ENCODE measurements at regions not wholly inside any gene's neighbourhood (a gene's known extent, or its start where the extent isn't known, plus 50 kb on each side); places are given as distances from the start of the nearest gene placed in this dataset.
"Not testable (repeated sequence)": the region's sequence is repeated elsewhere in the genome, so short reads cannot be mapped to it uniquely, and the experiment has no call there.

DNA sequence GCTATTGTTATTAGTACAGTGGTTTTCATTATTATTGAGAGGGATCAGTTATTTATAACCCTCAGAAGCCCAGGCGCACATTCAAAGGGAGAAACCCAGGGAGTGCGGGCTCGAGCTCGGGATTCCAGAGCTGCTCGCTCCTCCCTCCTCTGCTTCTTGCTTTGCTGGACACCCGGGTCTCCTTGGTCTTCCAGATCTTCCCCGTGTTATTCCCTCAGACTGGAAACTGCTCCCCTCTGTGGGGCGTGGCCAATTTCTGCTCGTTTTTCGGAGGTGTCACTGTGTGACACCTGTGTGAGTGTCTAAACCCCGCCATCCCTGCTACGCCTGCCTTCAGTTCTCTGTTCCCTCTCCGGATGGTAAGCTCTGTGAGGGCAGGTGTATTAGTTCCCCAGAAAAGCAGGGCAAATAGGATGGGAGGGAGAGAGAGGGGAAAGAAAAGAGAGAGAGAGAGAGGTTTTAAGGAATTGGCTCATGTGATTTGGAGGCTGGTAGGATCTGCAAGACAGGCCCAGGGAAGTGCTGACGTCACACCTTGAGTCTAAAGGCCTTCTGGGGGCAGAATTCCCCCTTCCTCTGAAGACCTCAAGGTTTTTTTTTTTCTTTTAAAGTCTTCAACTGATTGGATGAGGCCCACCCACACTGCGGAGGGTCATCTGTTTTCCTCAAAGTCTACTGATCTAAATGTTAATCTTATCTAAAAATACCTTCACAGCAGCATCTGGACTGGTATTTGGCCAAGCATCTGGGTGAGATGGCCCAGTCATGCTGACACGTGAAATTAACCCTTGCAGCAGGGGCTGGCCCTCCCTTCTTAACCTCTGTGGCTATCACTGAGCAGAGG lies 457.3 kb upstream of the ID2 start:
- no peak for DNase-seq

GRCh38 chr2:8225266-8225665 lies 456.6 kb upstream of the ID2 start:
- no peak for DNase-seq

DNA sequence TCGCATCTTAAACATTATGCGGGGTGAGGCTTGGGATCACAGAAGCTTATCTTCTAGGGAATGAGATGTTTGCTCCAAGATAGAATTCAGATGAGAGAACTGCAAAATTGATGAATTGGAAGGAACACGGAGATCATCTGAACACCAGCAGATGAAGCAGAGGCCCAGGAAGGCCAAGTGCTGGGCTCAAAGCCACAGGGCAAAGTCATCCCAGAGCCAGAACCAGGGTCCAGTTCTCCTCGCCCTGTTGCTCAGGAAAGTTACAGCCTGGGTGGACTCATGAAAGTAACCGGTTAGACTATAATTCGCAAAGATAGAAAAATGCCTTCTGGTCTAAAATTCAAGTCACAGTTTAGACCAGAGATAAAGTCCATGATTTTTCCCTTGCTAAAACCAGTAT lies 456.1 kb upstream of the ID2 start:
- DNase-seq, result no peak

- peak; percentile 3 for DNase-seq
Observed at GRCh38 chr2:8229546-8229986, 452.3 kb upstream of the ID2 start.

GRCh38 chr2:8230466-8230865 lies 451.4 kb upstream of the ID2 start:
- no peak for DNase-seq

- DNase-seq, result no peak
Observed at GRCh38 chr2:8231902-8232301, 450.0 kb upstream of the ID2 start.

- no peak for DNase-seq
Observed at GRCh38 chr2:8232871-8233270, 449.0 kb upstream of the ID2 start.

- DNase-seq, result no peak
Observed at GRCh38 chr2:8234253-8234652, 447.6 kb upstream of the ID2 start.

DNA sequence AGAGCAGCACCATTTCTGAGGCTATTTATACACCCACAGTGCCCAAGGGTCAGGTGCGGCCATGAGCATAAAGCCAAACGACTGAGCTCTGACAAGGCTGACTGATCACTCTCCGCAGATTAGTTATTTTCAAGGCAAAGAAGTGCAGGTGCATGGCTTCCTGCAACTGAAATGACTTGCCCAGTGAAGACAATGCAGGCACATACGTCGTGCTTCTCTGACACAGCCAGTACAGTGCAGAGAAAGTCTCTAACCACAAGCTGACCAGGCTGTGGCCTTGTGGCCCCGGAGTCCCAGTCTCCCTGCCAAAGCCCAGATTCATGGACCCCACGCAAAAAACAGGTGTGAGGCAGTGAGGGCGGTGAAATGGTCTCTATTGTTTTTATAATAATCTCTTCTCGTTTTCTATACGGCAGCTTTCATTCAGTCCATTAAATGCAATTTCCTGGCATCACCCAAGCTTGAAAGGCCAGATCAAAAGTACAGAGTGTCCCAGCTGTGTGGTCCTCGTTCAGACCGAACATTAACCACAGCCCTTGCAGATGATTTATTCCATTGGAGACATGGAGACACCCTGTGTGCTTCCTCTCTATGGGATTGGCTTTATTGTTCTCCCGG lies 447.0 kb upstream of the ID2 start:
- DNase-seq, result no peak

DNA sequence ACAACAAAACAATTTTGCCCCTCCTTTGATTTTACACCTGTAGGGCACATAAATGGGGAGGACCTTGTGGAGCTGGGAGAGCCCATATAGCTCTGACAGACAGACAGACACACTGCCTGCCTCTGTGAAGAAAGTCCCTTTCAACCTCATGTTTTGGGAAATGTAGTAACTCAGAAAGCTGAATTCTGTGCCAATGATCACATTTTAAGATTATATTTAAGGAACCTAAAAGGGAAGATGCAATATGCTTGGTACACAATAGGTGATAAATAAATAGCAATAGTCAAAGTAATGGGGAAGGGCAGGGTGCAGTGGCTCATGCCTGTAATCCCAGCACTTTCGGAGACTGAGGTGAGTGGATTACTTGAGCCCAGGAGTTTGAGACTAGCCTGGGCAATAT lies 446.4 kb upstream of the ID2 start:
- no peak for DNase-seq

DNA sequence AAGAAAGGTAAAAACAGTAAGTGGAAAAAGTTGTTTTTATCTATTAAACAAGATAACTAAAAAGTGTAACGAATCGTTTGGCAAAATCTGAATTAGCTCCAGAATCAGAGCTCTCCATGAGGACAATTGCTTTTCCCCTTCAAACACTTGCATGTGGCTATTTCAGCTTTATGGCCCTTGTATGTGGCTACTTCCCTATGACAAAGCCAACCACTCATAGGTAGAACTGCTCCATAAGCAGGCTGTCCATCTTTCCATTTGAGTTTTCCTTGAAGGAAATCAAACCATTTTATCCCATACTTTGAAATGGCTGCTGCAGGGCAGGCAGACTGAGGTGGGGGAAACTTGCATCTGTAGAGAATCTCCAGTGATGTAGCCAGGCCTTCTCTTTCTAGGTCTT lies 445.5 kb upstream of the ID2 start:
- DNase-seq, result no peak

- no peak for DNase-seq
Observed at GRCh38 chr2:8238521-8239230, 443.2 kb upstream of the ID2 start.

DNA sequence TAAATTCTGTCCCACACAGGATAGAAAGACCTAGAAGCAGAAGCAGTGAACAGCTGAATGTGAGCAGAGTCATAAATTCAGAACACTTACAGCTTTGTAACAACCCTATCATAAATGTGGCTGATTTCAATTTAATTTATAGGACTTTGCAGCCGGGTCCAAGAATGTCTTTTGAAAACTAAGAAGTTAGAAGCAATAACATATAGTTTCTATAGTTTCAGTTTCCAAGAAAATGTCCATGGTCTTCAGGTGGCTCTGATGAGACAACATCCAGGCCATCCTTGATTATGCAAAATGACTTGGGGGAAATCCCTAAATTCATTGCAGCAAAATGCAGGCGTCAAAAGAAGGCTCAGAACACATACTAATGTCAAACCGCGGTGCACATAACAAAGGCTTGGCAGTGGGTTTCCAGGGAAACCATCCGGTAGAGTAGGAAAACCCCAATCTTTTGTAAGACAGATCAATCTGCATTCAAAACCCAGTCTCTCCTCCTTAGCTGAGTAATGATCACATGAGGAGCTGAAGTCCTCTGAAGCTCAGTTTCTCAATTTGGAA lies 442.2 kb upstream of the ID2 start:
- DNase-seq, result peak; percentile 7

GRCh38 chr2:8241317-8241716 lies 440.5 kb upstream of the ID2 start:
- no peak for DNase-seq

- DNase-seq, result no peak
Observed at GRCh38 chr2:8242739-8243138, 439.1 kb upstream of the ID2 start.

- DNase-seq, result no peak
Observed at GRCh38 chr2:8243748-8244400, 438.0 kb upstream of the ID2 start.

DNA sequence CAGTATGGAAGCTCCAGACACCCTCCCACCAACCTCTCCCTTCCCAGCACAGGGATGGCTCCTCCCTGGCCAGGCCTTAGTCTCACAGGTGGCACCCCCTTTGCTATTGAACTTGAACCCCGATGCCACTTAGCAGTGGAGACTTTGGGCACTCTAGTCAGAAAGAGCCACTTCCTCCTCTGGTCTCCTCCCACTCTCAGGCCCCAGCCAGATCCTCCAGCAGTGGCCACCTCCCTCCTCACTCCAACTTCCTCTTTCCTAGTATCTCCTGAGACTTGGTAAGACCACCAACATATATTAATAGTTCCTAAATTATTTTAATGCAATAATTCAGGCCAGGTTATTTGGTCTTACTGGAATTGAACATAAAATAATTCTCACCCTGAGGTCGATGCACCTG lies 437.2 kb upstream of the ID2 start:
- DNase-seq, result no peak

- no peak for DNase-seq
Observed at GRCh38 chr2:8246137-8246536, 435.7 kb upstream of the ID2 start.

DNA sequence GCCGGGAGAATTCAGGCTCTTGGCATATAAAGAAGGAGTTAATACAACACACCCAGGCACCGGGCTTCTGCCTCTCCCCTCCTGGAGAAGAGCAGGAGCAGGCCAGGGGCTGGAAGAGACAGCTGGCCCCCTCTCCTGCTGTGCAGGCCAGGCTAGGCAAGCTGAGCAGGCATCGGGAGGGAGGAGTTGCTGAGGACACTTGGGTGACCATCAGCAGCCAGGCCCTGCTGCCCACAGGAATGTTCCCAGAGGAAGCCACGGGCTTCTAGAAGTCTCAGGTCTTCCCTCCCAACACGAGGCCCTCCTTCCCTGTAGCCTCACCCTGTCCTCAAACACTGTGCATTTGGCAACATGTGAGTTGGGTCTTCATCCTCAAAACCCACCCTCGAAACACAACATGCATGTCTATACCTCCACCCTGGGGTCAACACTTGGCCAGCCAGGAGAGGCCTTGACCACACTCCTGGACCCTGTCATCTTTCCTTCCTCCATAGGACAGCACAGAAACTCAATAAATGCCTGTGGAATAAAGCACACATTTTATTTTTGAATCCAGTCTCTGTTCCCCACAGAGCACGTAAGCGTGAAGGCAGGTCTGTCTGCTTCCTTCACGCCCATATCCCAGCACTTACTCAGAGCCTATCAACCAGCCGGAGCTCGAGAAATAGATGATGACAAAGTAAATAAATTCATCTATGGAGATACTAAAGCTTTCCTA lies 433.8 kb upstream of the ID2 start:
- no peak for DNase-seq

GRCh38 chr2:8248623-8248957 lies 433.3 kb upstream of the ID2 start:
- no peak for DNase-seq

DNA sequence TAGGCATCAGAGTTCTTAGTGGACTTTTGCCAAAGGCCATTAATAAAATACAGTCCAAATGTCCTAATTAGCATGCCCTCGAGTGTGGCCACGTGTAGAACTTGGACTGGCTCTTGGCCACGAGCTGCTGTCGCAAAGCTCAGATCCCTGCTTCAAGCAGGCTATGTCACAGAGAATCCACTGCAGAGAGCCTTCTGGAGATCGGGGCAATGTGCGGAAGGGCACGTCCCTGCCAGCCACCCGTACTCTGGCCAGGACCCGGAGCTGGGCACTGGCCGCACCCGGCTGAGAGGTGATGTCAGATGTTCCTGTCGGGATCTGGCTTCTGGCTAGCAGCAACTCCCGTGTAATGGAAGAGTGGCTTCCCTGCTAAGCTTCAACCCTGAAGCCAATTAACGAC lies 432.7 kb upstream of the ID2 start:
- no peak for DNase-seq

GRCh38 chr2:8249769-8250168 lies 432.1 kb upstream of the ID2 start:
- DNase-seq, result no peak

DNA sequence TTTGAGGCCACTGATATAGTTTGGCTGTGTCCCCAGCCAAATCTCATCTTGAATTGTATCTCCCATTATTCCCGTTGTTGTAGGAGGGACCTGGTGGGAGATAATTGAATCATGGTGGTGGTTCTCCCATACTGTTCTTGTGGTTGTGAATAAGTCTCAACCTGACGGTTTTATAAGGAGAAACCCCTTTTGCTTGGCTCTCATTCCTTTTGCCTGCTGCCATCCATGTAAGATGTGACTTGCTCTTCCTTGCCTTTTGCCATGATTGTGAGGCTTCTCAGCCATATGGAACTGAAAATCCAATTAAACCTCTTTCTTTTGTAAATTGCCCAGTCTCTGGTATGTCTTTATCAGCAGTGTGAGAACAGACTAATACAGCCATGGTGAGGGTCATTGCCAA lies 431.6 kb upstream of the ID2 start:
- DNase-seq, result not testable (repeated sequence)
